ENCODE measurements at regions not wholly inside any gene's neighbourhood (a gene's known extent, or its start where the extent isn't known, plus 50 kb on each side); places are given as distances from the start of the nearest gene placed in this dataset.

GRCh38 chr4:170672381-170672965 lies 582.7 kb upstream of the AADAT start:
- Histone ChIP-seq H3K4me1 (ENCODE audit: insufficient read depth) (no peaks in the 10 kb centered on the region), H3K9ac (no peak overlapping the region), H2AFZ (no peak overlapping the region), H3K79me2 (ENCODE audit: insufficient read depth) (no peaks in the 10 kb centered on the region), H3K4me3 (no peak overlapping the region), H4K20me1 (ENCODE audit: insufficient read depth) (no peaks in the 10 kb centered on the region), H3K36me3 (ENCODE audit: low read depth) (no peaks in the 10 kb centered on the region), H3F3A (ENCODE audit: insufficient read depth) (no peaks in the 10 kb centered on the region), H3K9me2 (ENCODE audit: insufficient read depth) (no peaks in the 10 kb centered on the region), H3K27ac (no peak overlapping the region), H3K27me3 (replicated peaks; ENCODE audit: insufficient read depth) (no peaks in the 10 kb centered on the region), H3K4me2 (ENCODE audit: unreplicated experiment) (peak overlapping the region; percentile 30), H3K9me3 (ENCODE audit: low read depth) (no peaks in the 10 kb centered on the region)
- peak; percentile 36 for DNase-seq
- 2 to 4% methylated on average over 1 of the region's 1 CpG for WGBS, 2 experiments (ENCODE audit: low coverage in 1 of 2, low lambda C conversion rate in 2 of 2, missing lambda C conversion rate in 2 of 2)
- in situ Hi-C loops (cut with MboI) = no loop called here
- TF ChIP-seq EZH2 (IDR thresholded peaks at IDR 0.05; ENCODE audit: insufficient read depth, poor library complexity, severe bottlenecking) (no peak), EZH2phosphoT487 (IDR thresholded peaks at IDR 0.05; ENCODE audit: insufficient read depth, low read depth) (no peak)

DNA sequence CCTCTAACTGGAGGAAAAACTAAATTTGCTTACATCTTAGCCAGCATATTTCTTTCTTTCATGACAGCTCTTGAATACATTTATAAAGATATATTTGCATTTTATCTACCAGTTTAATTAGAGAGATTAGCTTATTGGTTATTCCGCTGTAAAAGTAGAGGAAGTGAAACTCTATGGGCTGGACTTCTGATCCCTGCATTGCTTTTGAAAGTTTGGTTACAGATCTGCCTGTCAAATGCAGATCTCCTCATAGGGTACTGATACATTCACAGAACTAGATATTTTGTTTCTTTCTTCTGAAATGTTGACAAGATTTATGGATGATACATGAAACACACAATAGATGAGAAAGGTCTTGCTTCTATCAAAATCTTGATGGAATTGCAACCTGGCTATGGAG lies 581.4 kb upstream of the AADAT start:
- no peak overlapping the region for H3K9ac ChIP-seq
- H3K9me2 ChIP-seq (ENCODE audit: insufficient read depth) = no peaks in the 10 kb centered on the region
- H3K4me3 ChIP-seq = no peak overlapping the region
- H3K9me3 ChIP-seq (ENCODE audit: low read depth) = no peaks in the 10 kb centered on the region
- no peaks in the 10 kb centered on the region for H4K20me1 ChIP-seq (ENCODE audit: insufficient read depth)
- no peaks in the 10 kb centered on the region for H3K79me2 ChIP-seq (ENCODE audit: insufficient read depth)
- in situ Hi-C loops (cut with MboI) = no loop called here
- no peak overlapping the region for H2AFZ ChIP-seq
- no peaks in the 10 kb centered on the region for H3F3A ChIP-seq (ENCODE audit: insufficient read depth)
- no peaks in the 10 kb centered on the region for H3K36me3 ChIP-seq (ENCODE audit: low read depth)
- no peak overlapping the region for H3K27ac ChIP-seq
- 27 to 28% methylated on average over 1 of the region's 1 CpG for WGBS, 2 experiments (ENCODE audit: low coverage in 1 of 2, low lambda C conversion rate in 2 of 2, missing lambda C conversion rate in 2 of 2)
- H3K27me3 ChIP-seq (replicated peaks; ENCODE audit: insufficient read depth) = no peaks in the 10 kb centered on the region
- TF ChIP-seq EZH2phosphoT487 (IDR thresholded peaks at IDR 0.05; ENCODE audit: insufficient read depth, low read depth) (no peak), EZH2 (IDR thresholded peaks at IDR 0.05; ENCODE audit: insufficient read depth, poor library complexity, severe bottlenecking) (no peak)
- H3K4me1 ChIP-seq (ENCODE audit: insufficient read depth) = no peaks in the 10 kb centered on the region
- H3K4me2 ChIP-seq (ENCODE audit: unreplicated experiment) = no peak overlapping the region
- DNase-seq = no peak

- no peaks in the 10 kb centered on the region for H3K27me3 ChIP-seq (replicated peaks; ENCODE audit: insufficient read depth)
- no peak overlapping the region for H2AFZ ChIP-seq
- no peak for DNase-seq
- H4K20me1 ChIP-seq (ENCODE audit: insufficient read depth) = no peaks in the 10 kb centered on the region
- H3K27ac ChIP-seq = no peak overlapping the region
- H3K79me2 ChIP-seq (ENCODE audit: insufficient read depth) = no peaks in the 10 kb centered on the region
- no peaks in the 10 kb centered on the region for H3F3A ChIP-seq (ENCODE audit: insufficient read depth)
- no peaks in the 10 kb centered on the region for H3K9me2 ChIP-seq (ENCODE audit: insufficient read depth)
- TF ChIP-seq EZH2phosphoT487 (IDR thresholded peaks at IDR 0.05; ENCODE audit: insufficient read depth, low read depth) (no peak), EZH2 (IDR thresholded peaks at IDR 0.05; ENCODE audit: insufficient read depth, poor library complexity, severe bottlenecking) (no peak)
- H3K36me3 ChIP-seq (ENCODE audit: low read depth) = no peaks in the 10 kb centered on the region
- no peak overlapping the region for H3K9ac ChIP-seq
- H3K4me3 ChIP-seq = no peak overlapping the region
- no peak overlapping the region for H3K4me2 ChIP-seq (ENCODE audit: unreplicated experiment)
- H3K4me1 ChIP-seq (ENCODE audit: insufficient read depth) = no peaks in the 10 kb centered on the region
- H3K9me3 ChIP-seq (ENCODE audit: low read depth) = no peaks in the 10 kb centered on the region
- in situ Hi-C loops (cut with MboI) = no loop called here
- 14 to 18% methylated on average over 4 of the region's 4 CpGs for WGBS, 2 experiments (ENCODE audit: low coverage in 1 of 2, low lambda C conversion rate in 2 of 2, missing lambda C conversion rate in 2 of 2)
These were observed 578.1 kb upstream of the AADAT start for GRCh38 chr4:170667814-170668213.

DNA sequence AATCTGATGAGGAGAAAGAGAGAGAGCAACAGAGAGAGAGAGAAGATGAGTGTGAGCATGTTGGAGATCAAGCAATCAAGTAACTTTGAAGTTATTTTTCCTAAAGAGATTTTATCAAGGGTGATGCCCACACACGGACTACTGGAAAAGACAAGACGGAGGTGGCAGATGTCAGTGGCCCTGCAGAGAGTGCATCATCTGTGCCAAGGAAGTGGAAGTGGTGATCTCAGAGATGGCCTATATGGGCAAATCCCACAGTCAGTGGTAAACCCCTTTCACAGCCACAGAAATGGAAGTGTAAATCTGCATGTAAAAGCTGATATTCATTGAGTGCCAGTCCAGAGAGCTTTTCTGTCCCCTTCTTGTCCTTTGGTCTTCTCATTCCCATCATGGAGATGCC lies 577.2 kb upstream of the AADAT start:
- Histone ChIP-seq H3K9me3 (ENCODE audit: low read depth) (no peaks in the 10 kb centered on the region), H4K20me1 (ENCODE audit: insufficient read depth) (no peaks in the 10 kb centered on the region), H3F3A (ENCODE audit: insufficient read depth) (no peaks in the 10 kb centered on the region), H3K36me3 (ENCODE audit: low read depth) (no peaks in the 10 kb centered on the region), H3K27me3 (replicated peaks; ENCODE audit: insufficient read depth) (no peaks in the 10 kb centered on the region), H3K79me2 (ENCODE audit: insufficient read depth) (no peaks in the 10 kb centered on the region), H3K4me1 (ENCODE audit: insufficient read depth) (no peaks in the 10 kb centered on the region), H3K27ac (no peak overlapping the region), H3K9ac (no peak overlapping the region), H2AFZ (no peak overlapping the region), H3K4me2 (ENCODE audit: unreplicated experiment) (no peak overlapping the region), H3K4me3 (no peak overlapping the region), H3K9me2 (ENCODE audit: insufficient read depth) (no peaks in the 10 kb centered on the region)
- DNase-seq = no peak
- 39 to 48% methylated on average over 2 of the region's 2 CpGs for WGBS, 2 experiments (ENCODE audit: low coverage in 1 of 2, low lambda C conversion rate in 2 of 2, missing lambda C conversion rate in 2 of 2)
- TF ChIP-seq EZH2phosphoT487 (IDR thresholded peaks at IDR 0.05; ENCODE audit: insufficient read depth, low read depth) (no peak), EZH2 (IDR thresholded peaks at IDR 0.05; ENCODE audit: insufficient read depth, poor library complexity, severe bottlenecking) (no peak)
- in situ Hi-C loops (cut with MboI) = no loop called here

DNA sequence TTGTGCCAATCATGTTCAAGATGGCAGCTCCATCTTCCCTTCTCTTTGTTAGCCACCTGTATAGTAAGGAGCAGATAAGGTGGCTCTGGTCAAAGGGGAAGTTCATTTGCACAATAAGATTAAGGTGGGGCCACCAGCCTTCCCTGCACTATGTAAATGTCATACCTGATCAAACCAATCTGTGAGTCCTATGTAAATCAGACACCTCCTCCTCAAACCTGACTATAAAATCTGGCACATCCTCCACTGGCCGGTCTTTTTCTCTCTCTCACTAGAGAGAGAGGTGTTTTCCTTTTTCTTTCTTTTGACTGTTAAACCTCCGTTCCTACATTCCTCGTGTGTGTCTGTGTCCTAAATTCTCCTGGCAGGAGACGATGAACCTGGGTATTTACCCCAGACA lies 572.5 kb upstream of the AADAT start:
- whole genome bisulfite sequencing, 2 experiments (ENCODE audit: low coverage in 1 of 2, low lambda C conversion rate in 2 of 2, missing lambda C conversion rate in 2 of 2) = 13 to 14% methylated on average over 4 of the region's 4 CpGs
- no peaks in the 10 kb centered on the region for H3F3A ChIP-seq (ENCODE audit: insufficient read depth)
- H3K4me3 ChIP-seq = no peak overlapping the region
- H3K27me3 ChIP-seq (replicated peaks; ENCODE audit: insufficient read depth) = no peaks in the 10 kb centered on the region
- H3K9me3 ChIP-seq (ENCODE audit: low read depth) = no peaks in the 10 kb centered on the region
- no peak for DNase-seq
- in situ Hi-C loops (cut with MboI) = no loop called here
- H3K79me2 ChIP-seq (ENCODE audit: insufficient read depth) = no peaks in the 10 kb centered on the region
- no peak overlapping the region for H3K27ac ChIP-seq
- H3K9ac ChIP-seq = no peak overlapping the region
- H2AFZ ChIP-seq = no peak overlapping the region
- no peaks in the 10 kb centered on the region for H3K36me3 ChIP-seq (ENCODE audit: low read depth)
- TF ChIP-seq EZH2 (IDR thresholded peaks at IDR 0.05; ENCODE audit: insufficient read depth, poor library complexity, severe bottlenecking) (no peak), EZH2phosphoT487 (IDR thresholded peaks at IDR 0.05; ENCODE audit: insufficient read depth, low read depth) (no peak)
- no peaks in the 10 kb centered on the region for H3K4me1 ChIP-seq (ENCODE audit: insufficient read depth)
- H3K9me2 ChIP-seq (ENCODE audit: insufficient read depth) = no peaks in the 10 kb centered on the region
- no peaks in the 10 kb centered on the region for H4K20me1 ChIP-seq (ENCODE audit: insufficient read depth)
- H3K4me2 ChIP-seq (ENCODE audit: unreplicated experiment) = no peak overlapping the region

All from GM23248 (cell line).